Hepatic stellate cell (primary cell): ENCODE measurements at regions not wholly inside any gene's neighbourhood (a gene's known extent, or its start where the extent isn't known, plus 50 kb on each side); places are given as distances from the start of the nearest gene placed in this dataset.

Experiments
- DNase-seq: peaks from one replicate; pipeline ENCODE4 v3.0.0; 2011; ENCODE audit warnings: low spot score

DNA sequence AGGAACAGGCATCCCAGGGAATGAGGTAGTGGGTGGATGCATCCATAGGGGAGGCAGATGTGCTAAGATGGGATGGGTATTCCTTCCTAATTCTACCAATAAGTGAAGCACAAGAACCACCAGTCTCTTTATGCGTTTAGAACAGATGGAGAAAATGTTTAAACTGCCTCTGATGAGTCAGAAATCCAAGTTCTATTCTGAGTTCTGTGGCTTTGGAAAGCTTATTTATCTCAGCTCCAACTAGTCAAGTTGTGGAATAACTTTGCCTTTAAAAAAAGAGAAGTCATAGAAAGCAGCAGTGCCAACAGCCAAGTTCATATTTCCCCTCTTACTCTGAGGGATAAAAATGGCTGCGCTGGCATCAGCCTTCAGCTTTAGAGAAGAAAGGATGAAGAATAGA is 761.7 kb downstream of the IGSF11 start:
- DNase-seq: no peak

DNA sequence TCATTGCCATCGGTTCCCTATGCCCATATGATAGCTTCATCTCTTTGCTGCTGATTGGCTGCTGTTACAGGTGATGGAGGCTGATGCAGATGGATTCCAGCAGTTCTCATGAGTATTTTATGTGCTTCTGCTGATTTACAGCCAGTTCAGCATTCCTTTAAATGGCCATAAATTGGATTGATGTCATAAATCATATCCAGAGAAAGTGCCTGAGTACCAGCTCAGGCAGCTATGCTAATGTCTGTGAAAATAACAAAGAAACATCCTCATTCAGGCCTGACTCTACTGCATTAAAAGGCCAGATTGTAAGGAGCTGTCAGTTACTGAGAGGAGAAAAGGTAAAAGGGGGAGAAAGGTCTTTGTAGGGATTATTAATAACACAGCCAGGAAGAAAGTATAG is 756.8 kb downstream of the IGSF11 start:
- no peak for DNase-seq

GRCh38 chr3:118292841-118293240 is 741.8 kb downstream of the IGSF11 start:
- no peak for DNase-seq

- DNase-seq: no peak
These were observed 736.5 kb downstream of the IGSF11 start for GRCh38 chr3:118298133-118298532.

- no peak for DNase-seq
These were observed 730.1 kb downstream of the IGSF11 start for GRCh38 chr3:118304557-118304956.

DNA sequence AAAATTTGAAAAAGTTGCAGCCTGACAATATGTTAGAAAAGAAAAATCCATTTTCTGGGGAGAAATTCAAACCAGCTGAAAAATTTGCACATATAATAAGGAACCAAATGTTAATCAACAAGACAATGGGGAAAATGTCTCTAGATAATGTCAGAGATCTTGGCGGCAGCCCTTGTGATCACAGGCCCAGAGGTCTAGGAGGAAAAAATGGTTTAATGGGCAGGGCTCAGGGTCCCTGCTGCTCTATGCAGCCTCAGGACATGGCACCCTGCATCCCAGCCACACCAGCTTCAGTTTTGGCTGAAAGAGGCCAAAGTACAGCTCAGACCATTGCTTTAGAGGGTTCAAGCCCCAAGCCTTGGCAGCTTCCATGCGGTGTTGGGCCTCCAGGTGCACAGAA is 701.9 kb downstream of the IGSF11 start:
- no peak for DNase-seq

DNA sequence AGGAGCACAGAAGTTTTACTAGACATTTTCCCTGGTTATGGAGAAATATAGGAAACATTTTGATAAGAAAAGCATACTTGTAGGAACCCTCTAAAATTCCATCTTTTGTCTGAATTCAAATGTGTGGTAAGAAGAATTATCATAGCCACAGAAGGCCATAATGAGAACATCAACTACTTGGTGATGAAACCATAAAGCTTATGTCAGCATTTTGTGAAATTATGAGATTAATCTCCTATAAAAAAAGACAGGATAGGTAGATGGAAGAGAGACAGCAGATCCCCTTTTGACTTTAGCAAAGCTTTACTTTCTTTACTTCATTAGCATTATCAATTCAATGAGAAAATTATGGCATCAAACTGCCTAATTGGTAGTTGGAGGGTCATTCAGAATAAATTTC is 697.0 kb downstream of the IGSF11 start:
- DNase-seq: no peak

GRCh38 chr3:118347396-118348168 is 687.1 kb downstream of the IGSF11 start:
- DNase-seq: no peak

DNA sequence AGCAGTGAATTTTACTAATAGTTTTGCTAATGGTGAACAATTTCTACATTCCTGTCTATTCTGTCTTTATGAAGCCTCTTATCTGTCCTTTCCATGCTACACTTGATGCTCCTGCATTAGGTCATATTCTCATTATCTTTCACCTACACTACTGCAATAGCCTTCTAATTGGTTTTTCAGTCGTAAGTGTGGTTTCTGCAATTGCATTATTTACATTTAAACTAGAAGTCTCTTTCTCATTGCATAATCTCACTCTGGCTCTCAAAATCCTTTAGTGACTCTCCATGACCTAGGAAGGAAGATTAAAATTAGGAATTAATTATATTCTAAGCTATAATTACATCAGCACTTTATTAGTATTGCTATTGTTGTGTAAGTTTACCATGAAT is 686.5 kb downstream of the IGSF11 start:
- DNase-seq: no peak

DNA sequence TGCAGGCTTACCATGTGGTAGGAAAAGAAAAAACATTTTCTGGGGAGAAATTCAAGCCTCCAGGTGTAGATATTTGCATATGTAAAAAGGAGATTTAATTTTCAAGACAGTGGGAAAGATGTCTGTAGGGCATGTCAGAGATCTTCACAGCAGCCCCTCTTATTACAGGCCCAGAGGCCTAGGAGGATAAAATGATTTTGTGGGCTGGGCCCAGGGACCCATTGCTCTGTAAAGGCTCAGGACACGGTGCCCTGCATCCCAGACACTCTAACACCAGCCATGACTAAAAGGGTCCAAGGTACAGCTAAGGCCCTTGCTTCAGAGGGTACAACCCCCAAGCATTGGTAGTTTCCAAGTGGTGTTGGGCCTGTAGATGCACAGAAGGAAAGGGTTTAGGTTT is 680.1 kb downstream of the IGSF11 start:
- DNase-seq: no peak

GRCh38 chr3:118369892-118370491 is 664.7 kb downstream of the IGSF11 start:
- no peak for DNase-seq

DNA sequence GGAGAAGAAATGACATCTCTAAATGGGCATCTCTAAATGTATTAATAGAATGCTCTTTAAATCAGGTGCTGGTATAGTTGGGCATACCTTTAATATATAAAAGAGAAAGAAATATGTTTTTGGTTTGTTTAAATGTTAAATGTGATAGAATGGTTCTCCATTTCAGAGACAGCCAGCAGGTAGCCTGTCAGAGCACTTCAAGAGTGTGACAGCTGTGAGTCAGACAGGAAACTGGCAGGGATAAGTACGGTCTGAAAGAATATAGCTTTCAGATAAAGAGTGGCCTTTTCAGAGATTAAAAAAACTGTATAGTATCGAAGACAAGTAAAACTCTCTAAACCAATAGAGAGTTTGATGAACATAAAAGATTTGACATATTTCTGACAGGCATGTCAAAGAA is 654.1 kb downstream of the IGSF11 start:
- no peak for DNase-seq

- no peak for DNase-seq
These were observed 638.2 kb downstream of the IGSF11 start for GRCh38 chr3:118396491-118396890.

GRCh38 chr3:118400086-118400485 is 634.6 kb downstream of the IGSF11 start:
- no peak for DNase-seq

- DNase-seq: no peak
These were observed 633.8 kb downstream of the IGSF11 start for GRCh38 chr3:118400886-118401285.

DNA sequence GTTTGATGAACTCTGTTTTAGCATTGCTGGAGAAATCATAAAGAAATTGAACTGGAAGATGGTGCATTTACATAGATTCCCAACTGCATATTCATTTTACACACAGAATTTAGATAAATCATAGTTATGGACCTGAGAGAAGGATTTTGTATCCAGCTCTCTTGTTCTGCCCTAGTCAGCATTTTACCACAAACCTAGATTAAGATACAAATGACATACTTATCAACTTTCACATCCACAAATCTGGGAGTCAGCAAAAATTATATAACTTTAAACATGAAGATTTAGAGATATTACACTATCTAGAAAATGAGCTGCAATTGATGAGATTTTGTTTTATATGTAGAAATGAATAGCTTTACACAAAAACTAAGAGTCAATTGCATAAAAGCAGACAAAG is 632.8 kb downstream of the IGSF11 start:
- no peak for DNase-seq

DNA sequence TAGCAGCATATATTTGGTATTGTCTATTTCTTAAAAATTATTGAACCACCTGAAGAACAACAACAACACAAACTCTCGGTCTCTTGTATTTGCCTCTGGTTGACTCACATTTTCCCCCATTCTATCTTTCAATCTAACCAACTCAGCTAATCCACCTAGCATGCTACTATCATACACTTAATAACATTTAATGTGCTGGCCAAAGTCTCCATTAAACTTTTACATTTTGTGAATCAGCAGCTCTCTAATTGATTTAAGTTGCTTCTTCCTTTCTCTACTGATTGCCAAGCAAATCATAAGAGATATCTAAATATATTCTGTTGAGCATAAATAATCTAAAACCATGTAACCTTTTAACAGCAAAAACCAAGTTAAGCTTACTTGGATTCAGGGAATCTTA is 631.7 kb downstream of the IGSF11 start:
- no peak for DNase-seq

DNA sequence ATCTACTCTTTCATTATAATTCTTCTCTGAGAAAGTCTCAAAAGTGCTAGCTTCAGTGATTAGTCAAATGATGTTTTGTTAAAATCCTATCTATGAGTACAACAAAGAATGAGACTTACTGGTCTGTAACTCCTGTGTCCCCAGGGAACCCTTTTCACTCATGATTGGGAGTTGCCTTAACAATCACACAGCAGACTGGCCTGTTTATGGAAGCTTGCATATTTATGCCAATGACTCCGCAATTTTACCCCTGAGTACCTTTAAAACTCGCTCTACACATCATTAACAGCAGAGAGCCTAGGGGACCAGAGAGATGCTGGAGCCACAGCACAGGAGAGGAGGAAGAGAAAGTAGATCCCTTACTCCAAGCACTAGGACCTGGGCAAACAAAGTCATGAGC is 628.1 kb downstream of the IGSF11 start:
- no peak for DNase-seq

- no peak for DNase-seq
These were observed 626.2 kb downstream of the IGSF11 start for GRCh38 chr3:118408431-118408830.

- DNase-seq: no peak
These were observed 622.1 kb downstream of the IGSF11 start for GRCh38 chr3:118412503-118412902.

GRCh38 chr3:118425272-118425837 is 609.3 kb downstream of the IGSF11 start:
- no peak for DNase-seq

DNA sequence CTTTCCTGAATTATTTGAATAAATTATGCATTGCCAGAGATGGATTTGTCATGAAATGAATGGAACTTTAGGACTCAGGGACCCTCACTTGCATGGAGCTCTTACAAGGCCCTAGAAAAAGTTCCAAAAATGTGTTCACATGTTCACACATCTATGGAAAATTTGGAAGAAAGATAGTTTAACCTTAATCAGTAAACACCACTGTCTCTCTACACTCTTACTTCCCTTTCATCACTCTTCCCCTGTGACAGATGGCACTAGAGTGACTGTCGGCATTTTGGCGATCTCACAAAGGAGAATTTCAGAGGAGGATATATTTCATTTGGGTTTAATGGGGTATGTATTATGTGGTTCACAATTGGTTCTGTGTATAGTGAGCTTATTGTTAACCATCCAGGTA is 600.8 kb downstream of the IGSF11 start:
- DNase-seq: no peak

DNA sequence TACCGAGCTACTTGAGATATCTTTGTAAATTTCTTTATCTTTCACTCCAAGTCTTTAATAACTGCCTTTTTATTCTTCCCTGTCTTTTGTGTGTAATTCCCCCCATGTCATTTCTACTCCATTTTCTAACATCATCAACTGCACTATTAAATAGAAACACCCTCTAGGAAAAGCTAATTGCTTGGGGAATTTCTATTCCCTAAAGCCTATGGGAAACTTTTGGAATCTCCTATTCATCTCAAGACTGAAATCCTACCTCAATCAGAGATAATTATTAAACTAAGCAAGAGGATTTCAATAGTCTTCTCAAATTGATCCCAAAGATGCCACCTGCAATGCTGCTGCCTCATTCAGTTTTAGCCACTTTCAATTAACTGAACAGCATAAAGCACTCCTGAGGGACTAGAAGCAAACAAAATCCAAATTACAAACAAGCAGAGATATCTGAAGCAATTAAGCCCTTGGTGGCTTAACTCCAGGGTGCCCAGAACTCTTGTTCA is 598.7 kb downstream of the IGSF11 start:
- no peak for DNase-seq
